A673 (cell line): ENCODE measurements at regions not wholly inside any gene's neighbourhood (a gene's known extent, or its start where the extent isn't known, plus 50 kb on each side); places are given as distances from the start of the nearest gene placed in this dataset.

Source experiments
- BruUV-seq: library from RNA; stranded (reverse); fragments of 400-500 nt; replicated peaks from 2 replicates; lab custom pipeline; 2021; lab: Mats Ljungman, UMichigan
- CTCF ChIA-PET: fragments of 300-600 bp; sonication (Branson Sonifier 250); formaldehyde crosslinking; loops from one replicate; lab custom pipeline; 2022; ENCODE audit warnings: antibody characterized with exemption; lab: Charles Lee
- POLR2A ChIA-PET: fragments of 300-600 bp; sonication (Branson Sonifier 250); formaldehyde crosslinking; loops from one replicate; lab custom pipeline; 2022; ENCODE audit warnings: antibody characterized with exemption; ENCODE audit not compliant: low non-redundant PET; lab: Charles Lee
- DNase-seq: peaks from one replicate; pipeline ENCODE4 v3.0.0-alpha.2; 2015; ENCODE audit warnings: low spot score
- H3K27ac ChIP-seq: fragments of 200-600 bp; sonication (generic); 2 replicates; pipeline ENCODE4 v1.5.1; 2016; ENCODE audit warnings: mixed run types, low read depth, mild to moderate bottlenecking, mixed read lengths, antibody characterized with exemption, low read length; ENCODE audit not compliant: poor library complexity, severe bottlenecking
- H3K27me3 ChIP-seq: fragments of 200-600 bp; sonication (generic); replicated peaks from 2 replicates; pipeline ENCODE4 v1.6.1; 2017; ENCODE audit warnings: mixed run types, low read depth, mild to moderate bottlenecking, mixed read lengths, antibody characterized with exemption, low read length; ENCODE audit not compliant: insufficient read depth, poor library complexity
- H3K36me3 ChIP-seq: fragments of 200-600 bp; sonication (generic); 2 replicates; pipeline ENCODE4 v1.6.1; 2016; ENCODE audit warnings: mixed run types, mild to moderate bottlenecking, mixed read lengths, antibody characterized with exemption, low read length; ENCODE audit not compliant: insufficient read depth, poor library complexity, severe bottlenecking
- H3K4me1 ChIP-seq: fragments of 200-600 bp; sonication (generic); 2 replicates; pipeline ENCODE4 v1.6.1; 2017; ENCODE audit warnings: mixed run types, mild to moderate bottlenecking, mixed read lengths, antibody characterized with exemption, low read length; ENCODE audit not compliant: insufficient read depth, poor library complexity, severe bottlenecking
- H3K4me3 ChIP-seq: fragments of 200-600 bp; sonication (generic); 2 replicates; pipeline ENCODE4 v1.5.1; 2016; ENCODE audit warnings: low read depth, mixed run types, mild to moderate bottlenecking, mixed read lengths, low read length; ENCODE audit not compliant: poor library complexity, severe bottlenecking
- H3K9me3 ChIP-seq: fragments of 200-600 bp; sonication (generic); 2 replicates; pipeline ENCODE4 v1.6.1; 2016; ENCODE audit warnings: mixed run types, low read depth, mild to moderate bottlenecking, mixed read lengths, antibody characterized with exemption, low read length; ENCODE audit not compliant: poor library complexity, severe bottlenecking
- EZH2 ChIP-seq: fragments of 200-600 bp; sonication (generic); IDR thresholded peaks from 2 replicates; pipeline ENCODE4 v1.6.1; 2017; ENCODE audit warnings: borderline replicate concordance, low read depth, mild to moderate bottlenecking, mixed read lengths, antibody characterized with exemption, low read length; ENCODE audit not compliant: poor library complexity, severe bottlenecking
- intact Hi-C: fragments of 100-400 bp; cut with micrococcal nuclease; formaldehyde crosslinking; loops from one replicate; pipeline ENCODE4 v1.10.0; 2022; ENCODE audit not compliant: unreplicated experiment
- TF ChIP-seq, protein P1 (sequence below): fragments of 300-800, 200-600 bp; sonication (generic); conservative IDR thresholded peaks from 2 replicates; pipeline ENCODE4 v1.5.1; 2017; ENCODE audit warnings: low read depth, mild to moderate bottlenecking, antibody characterized with exemption, low read length, moderate library complexity, mixed read lengths

DNA sequence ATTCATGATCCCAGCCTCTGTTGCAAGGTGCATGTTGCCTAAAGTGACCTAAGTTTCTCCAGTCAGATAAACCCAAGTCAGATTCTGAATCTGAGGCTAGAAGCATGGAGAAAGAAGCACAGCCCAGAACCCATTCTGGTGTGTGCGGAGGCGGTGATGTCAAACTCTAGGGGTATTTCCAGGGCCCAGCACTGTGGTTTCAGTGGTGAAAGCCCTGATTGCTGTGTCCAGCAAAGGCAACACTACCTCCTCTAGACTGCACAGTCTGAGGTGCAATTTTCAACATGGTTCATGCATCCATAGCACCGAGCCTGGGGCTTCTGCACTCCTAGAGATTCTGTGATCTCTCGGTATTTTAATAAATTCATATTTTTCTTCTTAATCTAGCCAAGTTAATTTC lies 264.8 kb upstream of the KLHL29 start:
- Histone ChIP-seq H3K27ac (no peak overlapping the region), H3K4me3 (no peak overlapping the region), H3K27me3 (peaks cover 31% of the 10 kb centered on the region), H3K4me1 (no peaks in the 10 kb centered on the region), H3K36me3 (no peaks in the 10 kb centered on the region), H3K9me3 (no peaks in the 10 kb centered on the region)
- no TSS peak for BruUV-seq
- TF ChIP-seq, protein P1, sequence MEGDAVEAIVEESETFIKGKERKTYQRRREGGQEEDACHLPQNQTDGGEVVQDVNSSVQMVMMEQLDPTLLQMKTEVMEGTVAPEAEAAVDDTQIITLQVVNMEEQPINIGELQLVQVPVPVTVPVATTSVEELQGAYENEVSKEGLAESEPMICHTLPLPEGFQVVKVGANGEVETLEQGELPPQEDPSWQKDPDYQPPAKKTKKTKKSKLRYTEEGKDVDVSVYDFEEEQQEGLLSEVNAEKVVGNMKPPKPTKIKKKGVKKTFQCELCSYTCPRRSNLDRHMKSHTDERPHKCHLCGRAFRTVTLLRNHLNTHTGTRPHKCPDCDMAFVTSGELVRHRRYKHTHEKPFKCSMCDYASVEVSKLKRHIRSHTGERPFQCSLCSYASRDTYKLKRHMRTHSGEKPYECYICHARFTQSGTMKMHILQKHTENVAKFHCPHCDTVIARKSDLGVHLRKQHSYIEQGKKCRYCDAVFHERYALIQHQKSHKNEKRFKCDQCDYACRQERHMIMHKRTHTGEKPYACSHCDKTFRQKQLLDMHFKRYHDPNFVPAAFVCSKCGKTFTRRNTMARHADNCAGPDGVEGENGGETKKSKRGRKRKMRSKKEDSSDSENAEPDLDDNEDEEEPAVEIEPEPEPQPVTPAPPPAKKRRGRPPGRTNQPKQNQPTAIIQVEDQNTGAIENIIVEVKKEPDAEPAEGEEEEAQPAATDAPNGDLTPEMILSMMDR = no peak
- no peak for TF ChIP-seq EZH2
- intact Hi-C loops = no loop called here
- ChIA-PET CTCF (no interaction called here), POLR2A (no interaction called here)
- no peak for DNase-seq

DNA sequence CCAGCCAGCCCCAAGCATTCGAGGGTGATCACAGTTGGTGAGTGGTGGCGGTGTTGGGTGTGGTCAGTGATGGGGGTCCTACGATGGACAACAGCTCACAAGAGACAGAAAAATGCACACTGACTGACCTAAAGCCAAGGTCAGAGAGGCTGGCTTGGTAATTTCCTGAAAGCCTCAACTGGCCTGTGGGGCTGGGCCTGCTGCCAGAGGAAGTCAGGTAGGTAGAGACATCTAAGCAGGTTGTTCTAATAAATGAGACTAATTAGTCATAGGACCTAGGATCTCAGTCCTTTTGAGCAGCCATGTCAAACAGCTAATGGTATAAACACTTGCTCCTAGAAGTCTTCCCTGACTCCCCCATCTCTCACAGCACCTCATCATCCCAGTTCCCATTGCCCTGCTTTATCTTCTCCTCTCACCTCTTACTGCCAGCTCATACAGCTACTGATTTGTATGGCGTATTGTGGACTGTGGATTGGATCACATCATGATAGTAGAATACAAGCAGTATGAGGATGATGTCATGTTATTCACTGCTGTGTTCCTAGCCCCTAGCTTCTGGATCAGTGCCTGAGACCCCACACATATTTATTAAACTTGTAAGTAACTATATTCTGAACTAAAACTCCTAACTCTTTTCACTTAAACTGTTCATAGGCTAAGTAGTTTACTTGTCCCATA lies 262.9 kb upstream of the KLHL29 start:
- no TSS peak for BruUV-seq
- no peaks in the 10 kb centered on the region for H3K9me3 ChIP-seq
- no peak for DNase-seq
- H3K4me3 ChIP-seq = no peak overlapping the region
- intact Hi-C loops = no loop called here
- H3K36me3 ChIP-seq = no peaks in the 10 kb centered on the region
- TF ChIP-seq, protein P1 = no peak
- TF ChIP-seq EZH2 = no peak
- H3K27me3 ChIP-seq = peaks cover 28% of the 10 kb centered on the region
- CTCF ChIA-PET = no interaction called here
- no peaks in the 10 kb centered on the region for H3K4me1 ChIP-seq
- POLR2A ChIA-PET = no interaction called here
- H3K27ac ChIP-seq = no peak overlapping the region

DNA sequence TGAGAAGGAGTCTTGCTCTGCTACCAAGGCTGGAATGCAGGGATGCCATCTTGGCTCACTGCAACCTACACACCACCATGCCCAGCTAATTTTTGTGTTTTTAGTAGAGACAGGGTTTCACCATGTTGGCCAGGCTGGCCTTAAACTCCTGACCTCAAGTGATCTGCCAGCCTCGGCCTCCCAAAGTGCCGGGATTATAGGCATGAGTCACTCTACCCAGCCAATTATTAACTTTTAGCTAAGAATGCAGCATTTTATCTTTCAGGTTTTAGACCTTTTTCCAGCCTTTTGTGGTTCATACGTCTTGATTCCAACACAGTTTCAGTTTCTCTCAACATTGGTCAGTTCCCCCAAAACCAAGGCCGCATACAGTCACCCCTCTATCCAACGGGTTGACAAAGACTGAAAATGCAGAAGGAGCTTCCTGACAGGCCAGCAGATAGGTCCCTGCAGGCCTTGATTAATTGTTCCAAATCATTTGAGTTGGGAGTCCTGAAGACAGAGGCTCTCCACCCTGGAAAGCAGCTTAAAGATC lies 262.2 kb upstream of the KLHL29 start:
- no peak for DNase-seq
- POLR2A ChIA-PET = no interaction called here
- TF ChIP-seq, protein P1 = no peak
- TF ChIP-seq EZH2 = no peak

More for the DNA sequence above, 262.2 kb upstream of the KLHL29 start:
- H3K27ac ChIP-seq = no peak overlapping the region
- H3K4me1 ChIP-seq = no peaks in the 10 kb centered on the region
- no peak overlapping the region for H3K4me3 ChIP-seq
- no peaks in the 10 kb centered on the region for H3K9me3 ChIP-seq
- intact Hi-C loops = no loop called here
- no TSS peak for BruUV-seq
- CTCF ChIA-PET = no interaction called here
- H3K27me3 ChIP-seq = peaks cover 28% of the 10 kb centered on the region
- no peaks in the 10 kb centered on the region for H3K36me3 ChIP-seq
